ENCODE measurements at regions not wholly inside any gene's neighbourhood (a gene's known extent, or its start where the extent isn't known, plus 50 kb on each side); places are given as distances from the start of the nearest gene placed in this dataset.

GRCh38 chr5:173781432-173781815 lies 106.7 kb upstream of the CPEB4 start:
- Histone ChIP-seq H2BK12ac (ENCODE audit: low read depth, low read length) (no peak overlapping the region; the same call in 1 of the 2 replicates), H4K5ac (ENCODE audit: insufficient read length, low read depth, low read length) (no peak overlapping the region), H3K4me3 (ENCODE audit: extremely low read depth in 1 of 4, insufficient read depth in 2 of 4, low read depth in 3 of 4, low read length in 4 of 4) (no peak overlapping the region), H3K9ac (replicated peaks in 1 of 4; ENCODE audit: extremely low read depth in 1 of 4, low read depth in 3 of 4, low read length in 3 of 4) (no peak overlapping the region), H3K4ac (replicated peaks; ENCODE audit: insufficient read length, low read depth, low read length) (no peak overlapping the region), H3K27me3 (replicated peaks in 1 of 4; ENCODE audit: control insufficient read depth in 3 of 4, extremely low read depth in 1 of 4, insufficient read depth in 3 of 4, low read length in 3 of 4) (peaks cover 0 to 2% (median 0%) of the 10 kb centered on the region in 4 experiments; a peak in 3 of 7 replicates), H4K20me1 (replicated peaks in 1 of 2; ENCODE audit: control insufficient read depth in 1 of 2, insufficient read depth in 2 of 2, low read length in 2 of 2) (no peaks in the 10 kb centered on the region), H4K91ac (replicated peaks; ENCODE audit: insufficient read length, low read length) (no peak overlapping the region), H3K79me1 (ENCODE audit: low read depth, low read length) (no peaks in the 10 kb centered on the region), H3K56ac (replicated peaks; ENCODE audit: insufficient read length, low read depth, low read length) (no peak overlapping the region), H3K18ac (ENCODE audit: extremely low read depth, low read length) (no peak overlapping the region), H2AFZ (ENCODE audit: low read length) (no peak overlapping the region), H2BK15ac (ENCODE audit: low read length) (no peak overlapping the region), H3K14ac (ENCODE audit: insufficient read length) (no peak overlapping the region), H2BK20ac (ENCODE audit: low read length) (no peak overlapping the region), H2AK5ac (ENCODE audit: low read depth, low read length) (no peak overlapping the region), H4K8ac (ENCODE audit: extremely low read depth, insufficient read depth, low read length) (no peak overlapping the region), H3K36me3 (ENCODE audit: control insufficient read depth in 2 of 4, insufficient read depth in 4 of 4, low read length in 3 of 4) (no peaks in the 10 kb centered on the region), H3K79me2 (ENCODE audit: control insufficient read depth in 1 of 2, insufficient read depth in 2 of 2, low read length in 2 of 2) (no peaks in the 10 kb centered on the region), H3K23ac (ENCODE audit: insufficient read length) (no peak overlapping the region), H3K27ac (ENCODE audit: low read depth, low read length) (no peak overlapping the region), H3K4me2 (ENCODE audit: insufficient read depth in 1 of 2, low read depth in 2 of 2, low read length in 2 of 2) (no peak overlapping the region), H2BK5ac (ENCODE audit: low read depth, low read length) (no peak overlapping the region), H3K23me2 (ENCODE audit: low read depth, low read length) (no peaks in the 10 kb centered on the region), H2BK120ac (replicated peaks; ENCODE audit: low read depth, low read length) (no peak overlapping the region), H3K4me1 (replicated peaks in 1 of 4; ENCODE audit: control insufficient read depth in 3 of 4, insufficient read depth in 4 of 4, low read length in 3 of 4) (peaks cover 0 to 4% (median under 1%) of the 10 kb centered on the region in 4 experiments; a peak in 5 of 7 replicates), H3K9me3 (ENCODE audit: insufficient read depth in 2 of 2, low read depth in 1 of 2, low read length in 1 of 2) (no peaks in the 10 kb centered on the region)
- ChIA-PET CTCF (ENCODE audit: partially characterized antibody) (no interaction called here), POLR2A (ENCODE audit: partially characterized antibody) (interaction anchor here (0.6 kb wide), 1 partner anchor 56 kb away, joined by 3 read pairs; no protein-coding TSS in a partner anchor)
- FAIRE-seq (no peak), DNase-seq (ENCODE audit: low read depth in 1 of 2, low spot score in 2 of 2) (no peak)
- WGBS, 2 experiments (ENCODE audit: extremely low coverage in 1 of 2, insufficient coverage in 1 of 2, insufficient read length in 1 of 2, insufficient replicate concordance in 2 of 2, low coverage in 1 of 2, low lambda C conversion rate in 2 of 2, missing lambda C conversion rate in 1 of 2): 91% methylated on average over 4 of the region's 4 CpGs; no CpG with 5 or more reads in 1 of the 2 experiments
- TF ChIP-seq RXRA (IDR thresholded peaks at IDR 0.05; ENCODE audit: insufficient read depth, low read depth, low read length) (no peak), JUND (IDR thresholded peaks at IDR 0.05; ENCODE audit: low read length) (no peak), YY1 (IDR thresholded peaks at IDR 0.05; ENCODE audit: low read depth, low read length) (no peak), RNF2 (IDR thresholded peaks at IDR 0.05; ENCODE audit: borderline replicate concordance, low read depth, low read length, missing control alignments, poor library complexity, severe bottlenecking) (no peak), TAF1 (IDR thresholded peaks at IDR 0.05; ENCODE audit: low read depth, low read length) (no peak), CTBP2 (IDR thresholded peaks at IDR 0.05; ENCODE audit: borderline replicate concordance, insufficient read depth, insufficient read length, low read length) (no peak), BACH1 (IDR thresholded peaks at IDR 0.05; ENCODE audit: low read length) (no peak), SAP30 (IDR thresholded peaks at IDR 0.05; ENCODE audit: insufficient read depth, insufficient replicate concordance, low read length) (no peak), ATF3 (IDR thresholded peaks at IDR 0.05; ENCODE audit: insufficient read depth, low read depth, low read length) (no peak), SP4 (IDR thresholded peaks at IDR 0.05; ENCODE audit: low read length) (no peak)
- TF ChIP-seq, protein P1, sequence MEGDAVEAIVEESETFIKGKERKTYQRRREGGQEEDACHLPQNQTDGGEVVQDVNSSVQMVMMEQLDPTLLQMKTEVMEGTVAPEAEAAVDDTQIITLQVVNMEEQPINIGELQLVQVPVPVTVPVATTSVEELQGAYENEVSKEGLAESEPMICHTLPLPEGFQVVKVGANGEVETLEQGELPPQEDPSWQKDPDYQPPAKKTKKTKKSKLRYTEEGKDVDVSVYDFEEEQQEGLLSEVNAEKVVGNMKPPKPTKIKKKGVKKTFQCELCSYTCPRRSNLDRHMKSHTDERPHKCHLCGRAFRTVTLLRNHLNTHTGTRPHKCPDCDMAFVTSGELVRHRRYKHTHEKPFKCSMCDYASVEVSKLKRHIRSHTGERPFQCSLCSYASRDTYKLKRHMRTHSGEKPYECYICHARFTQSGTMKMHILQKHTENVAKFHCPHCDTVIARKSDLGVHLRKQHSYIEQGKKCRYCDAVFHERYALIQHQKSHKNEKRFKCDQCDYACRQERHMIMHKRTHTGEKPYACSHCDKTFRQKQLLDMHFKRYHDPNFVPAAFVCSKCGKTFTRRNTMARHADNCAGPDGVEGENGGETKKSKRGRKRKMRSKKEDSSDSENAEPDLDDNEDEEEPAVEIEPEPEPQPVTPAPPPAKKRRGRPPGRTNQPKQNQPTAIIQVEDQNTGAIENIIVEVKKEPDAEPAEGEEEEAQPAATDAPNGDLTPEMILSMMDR (IDR thresholded peaks at IDR 0.05; ENCODE audit: control extremely low read depth in 1 of 3, insufficient read depth in 1 of 3, low read depth in 1 of 3, low read length in 3 of 3): no peak
